Neural cell (in vitro differentiated cells): ENCODE measurements at regions not wholly inside any gene's neighbourhood (a gene's known extent, or its start where the extent isn't known, plus 50 kb on each side); places are given as distances from the start of the nearest gene placed in this dataset.

Experiments
- CTCF ChIP-seq: fragments of 450-650 bp; IDR thresholded peaks from 2 replicates; pipeline ENCODE4 v1.5.1; 2014; ENCODE audit warnings: antibody characterized with exemption, mild to moderate bottlenecking, moderate library complexity; ENCODE audit not compliant: poor library complexity, severe bottlenecking
- POLR2AphosphoS5 ChIP-seq: IDR thresholded peaks from 2 replicates; pipeline ENCODE4 v1.6.1; 2012
- SMC3 ChIP-seq: fragments of 450-650 bp; conservative IDR thresholded peaks from 2 replicates; pipeline ENCODE4 v1.6.1; 2014; ENCODE audit warnings: antibody characterized with exemption, mild to moderate bottlenecking, moderate library complexity; ENCODE audit not compliant: poor library complexity

DNA sequence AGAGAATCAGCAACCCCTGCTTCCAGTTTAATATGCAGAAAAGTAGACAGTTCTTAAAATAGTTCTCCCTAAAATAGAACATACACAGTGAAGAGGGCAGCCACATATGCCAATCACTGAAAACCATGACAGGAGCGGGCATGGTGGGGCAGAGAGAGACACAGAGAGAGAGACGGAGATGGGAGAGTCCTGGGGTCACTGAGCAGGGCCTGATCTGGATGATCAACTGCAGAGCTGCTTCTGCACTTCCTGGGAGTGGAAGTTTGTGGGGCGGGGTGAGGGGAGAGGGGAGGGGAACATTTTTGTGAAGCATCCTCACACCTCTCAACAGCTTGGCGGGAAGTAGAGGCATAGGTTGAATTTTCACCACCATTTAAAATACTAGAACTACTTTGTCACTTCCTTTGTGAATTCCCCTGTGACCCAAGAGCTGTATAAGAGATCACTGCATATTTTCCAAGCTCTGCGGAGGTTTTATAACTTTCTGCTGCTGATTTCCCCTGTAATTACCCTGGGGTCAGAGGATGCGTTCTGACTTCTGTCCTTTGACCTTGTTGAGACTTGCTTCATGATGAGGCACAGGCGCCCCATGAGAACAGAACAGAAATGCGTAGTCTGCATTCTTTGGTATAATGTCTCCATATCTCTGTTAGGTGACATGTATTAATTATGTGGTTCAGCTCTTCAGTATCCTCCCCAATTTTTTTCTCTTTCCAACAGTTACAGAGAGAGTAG lies 419.4 kb downstream of the BRD1 start:
- TF ChIP-seq CTCF: no peak
- TF ChIP-seq POLR2AphosphoS5: no peak
- no peak for TF ChIP-seq SMC3
